ENCODE measurements at regions not wholly inside any gene's neighbourhood (a gene's known extent, or its start where the extent isn't known, plus 50 kb on each side); places are given as distances from the start of the nearest gene placed in this dataset.

DNA sequence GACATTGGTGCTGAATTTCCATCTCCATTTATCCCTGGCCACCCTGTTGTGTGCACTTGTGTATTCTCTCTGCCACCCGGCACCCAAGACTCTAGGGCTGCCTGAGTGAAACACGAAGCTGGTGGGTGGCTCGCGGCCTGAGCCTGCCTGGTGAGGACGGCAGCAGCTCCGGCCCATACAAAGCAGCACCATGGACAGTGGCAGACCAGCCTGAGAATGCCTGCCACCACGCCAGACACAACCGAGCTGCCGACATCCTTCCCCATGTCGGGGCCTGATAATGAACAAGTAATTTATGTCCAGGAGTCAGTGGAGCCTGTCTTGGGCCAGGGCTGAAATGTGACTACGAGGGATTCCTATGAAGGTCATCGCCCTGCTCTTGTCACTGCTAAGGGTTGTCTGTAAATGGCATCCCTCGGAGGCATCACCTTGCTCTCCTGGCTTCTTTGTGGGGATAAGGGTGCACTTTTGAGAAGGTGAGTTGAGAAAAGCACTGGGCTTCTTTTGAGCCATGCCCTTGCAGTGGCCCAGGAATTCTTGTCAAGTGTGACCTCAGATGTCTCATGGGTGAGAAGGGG is 175.7 kb downstream of the MELK start:
- no peak overlapping the region for H3K4me3 Mint-ChIP-seq
- H3K36me3 Mint-ChIP-seq (ENCODE audit: low read depth), result no peaks in the 10 kb centered on the region
- ChIA-PET POLR2A (no interaction called here), CTCF (interaction anchor here (1.2 kb wide), 1 partner anchor 20 kb away, joined by 3 read pairs; no protein-coding TSS in a partner anchor)
- no peak overlapping the region for H3K27ac Mint-ChIP-seq
- no peaks in the 10 kb centered on the region for H3K4me1 Mint-ChIP-seq
- peaks cover 20% of the 10 kb centered on the region for H3K27me3 Mint-ChIP-seq
- H3K9me3 Mint-ChIP-seq, result no peaks in the 10 kb centered on the region
- DNase-seq, result peak; percentile 43

- Mint-ChIP-seq H3K36me3 (ENCODE audit: low read depth) (no peaks in the 10 kb centered on the region), H3K4me1 (no peaks in the 10 kb centered on the region), H3K4me3 (no peak overlapping the region), H3K27ac (no peak overlapping the region), H3K27me3 (peaks cover 26% of the 10 kb centered on the region), H3K9me3 (no peaks in the 10 kb centered on the region)
- ChIA-PET POLR2A (no interaction called here), CTCF (no interaction called here)
- no peak for DNase-seq
These were observed 176.8 kb downstream of the MELK start for GRCh38 chr9:36749461-36749860.

- Mint-ChIP-seq H3K27me3 (peaks cover 34% of the 10 kb centered on the region), H3K9me3 (no peaks in the 10 kb centered on the region), H3K36me3 (ENCODE audit: low read depth) (no peaks in the 10 kb centered on the region), H3K27ac (no peak overlapping the region), H3K4me3 (no peak overlapping the region), H3K4me1 (no peaks in the 10 kb centered on the region)
- ChIA-PET POLR2A (no interaction called here), CTCF (no interaction called here)
- no peak for DNase-seq
These were observed 177.9 kb downstream of the MELK start for GRCh38 chr9:36750630-36751029.

GRCh38 chr9:36755019-36755418 is 182.3 kb downstream of the MELK start:
- H3K9me3 Mint-ChIP-seq, result no peaks in the 10 kb centered on the region
- no peaks in the 10 kb centered on the region for H3K4me1 Mint-ChIP-seq
- no peak for DNase-seq
- ChIA-PET POLR2A (no interaction called here), CTCF (no interaction called here)
- no peak overlapping the region for H3K27ac Mint-ChIP-seq
- peaks cover 24% of the 10 kb centered on the region for H3K27me3 Mint-ChIP-seq
- H3K36me3 Mint-ChIP-seq (ENCODE audit: low read depth), result no peaks in the 10 kb centered on the region
- H3K4me3 Mint-ChIP-seq, result no peak overlapping the region

DNA sequence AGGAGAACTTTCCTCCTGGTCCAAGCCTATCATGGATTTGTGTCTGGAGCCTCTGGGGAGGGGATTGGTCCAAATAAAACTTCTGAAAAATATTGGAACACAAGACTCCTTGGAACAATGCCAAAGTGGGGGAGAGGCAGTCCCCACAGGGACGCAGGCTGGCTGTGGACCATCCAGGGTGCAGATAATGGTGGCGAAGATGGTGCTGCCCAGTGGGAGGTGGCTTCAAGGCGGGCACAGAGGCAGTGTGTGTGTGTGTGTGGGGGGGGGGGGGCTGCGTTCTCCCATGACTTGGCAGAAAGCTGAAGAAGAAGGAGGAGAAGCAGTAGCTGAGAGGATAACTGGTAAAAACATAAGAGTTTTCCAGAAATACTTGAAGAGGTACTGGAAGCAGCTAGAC is 186.4 kb downstream of the MELK start:
- POLR2A ChIA-PET, result no interaction called here
- CTCF ChIA-PET, result no interaction called here
- Mint-ChIP-seq H3K27me3 (peaks cover 17% of the 10 kb centered on the region), H3K9me3 (no peaks in the 10 kb centered on the region), H3K27ac (no peak overlapping the region), H3K4me3 (no peak overlapping the region), H3K36me3 (ENCODE audit: low read depth) (no peaks in the 10 kb centered on the region), H3K4me1 (no peaks in the 10 kb centered on the region)
- DNase-seq, result no peak

GRCh38 chr9:36759976-36760375 is 187.3 kb downstream of the MELK start:
- no peak for DNase-seq
- Mint-ChIP-seq H3K27ac (no peak overlapping the region), H3K27me3 (peaks cover 14% of the 10 kb centered on the region), H3K36me3 (ENCODE audit: low read depth) (no peaks in the 10 kb centered on the region), H3K9me3 (no peaks in the 10 kb centered on the region), H3K4me1 (no peaks in the 10 kb centered on the region), H3K4me3 (no peak overlapping the region)
- ChIA-PET CTCF (no interaction called here), POLR2A (no interaction called here)

DNA sequence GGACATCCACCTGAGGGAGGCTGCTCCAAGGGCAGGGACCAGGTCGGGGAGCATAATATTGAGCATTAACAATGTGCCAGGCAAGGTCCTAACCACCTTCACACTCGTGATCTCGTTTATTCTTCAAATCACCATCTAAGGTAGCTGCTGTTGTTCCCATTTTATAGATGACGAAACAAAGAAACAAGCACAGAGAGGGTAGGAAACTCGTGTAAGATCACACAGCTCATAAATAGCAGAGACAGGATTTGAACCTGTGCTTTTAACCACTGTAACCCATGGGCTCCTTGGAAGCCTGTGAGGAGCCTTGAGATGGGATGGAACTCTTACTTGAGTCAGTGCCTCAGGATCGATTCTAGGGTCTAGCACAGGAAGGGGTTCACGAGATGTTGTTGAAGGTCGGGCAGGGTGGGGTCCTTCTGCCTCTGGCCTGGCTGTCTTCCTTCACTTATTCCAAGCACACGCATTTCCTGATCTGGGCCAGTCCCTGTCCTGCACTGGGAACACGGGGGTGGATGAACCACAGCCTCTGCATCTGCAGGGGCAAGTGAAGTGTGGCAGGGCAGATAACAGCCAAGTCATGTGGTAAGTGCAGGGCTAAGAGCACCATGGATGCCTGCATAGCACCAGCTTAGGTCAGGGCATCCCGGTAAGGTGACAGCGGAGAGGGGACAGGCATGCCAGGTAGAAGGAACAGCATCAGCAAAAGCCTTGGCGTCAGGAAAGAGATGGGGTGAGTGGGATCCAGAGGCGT is 188.1 kb downstream of the MELK start:
- H3K27me3 Mint-ChIP-seq, result peaks cover 8% of the 10 kb centered on the region
- CTCF ChIA-PET, result interaction anchor here (1.2 kb wide), 1 partner anchor 32 kb away, joined by 3 read pairs; no protein-coding TSS in a partner anchor
- no peak for DNase-seq
- POLR2A ChIA-PET, result no interaction called here
- no peaks in the 10 kb centered on the region for H3K4me1 Mint-ChIP-seq
- H3K27ac Mint-ChIP-seq, result no peak overlapping the region
- no peaks in the 10 kb centered on the region for H3K36me3 Mint-ChIP-seq (ENCODE audit: low read depth)
- no peaks in the 10 kb centered on the region for H3K9me3 Mint-ChIP-seq
- H3K4me3 Mint-ChIP-seq, result no peak overlapping the region

DNA sequence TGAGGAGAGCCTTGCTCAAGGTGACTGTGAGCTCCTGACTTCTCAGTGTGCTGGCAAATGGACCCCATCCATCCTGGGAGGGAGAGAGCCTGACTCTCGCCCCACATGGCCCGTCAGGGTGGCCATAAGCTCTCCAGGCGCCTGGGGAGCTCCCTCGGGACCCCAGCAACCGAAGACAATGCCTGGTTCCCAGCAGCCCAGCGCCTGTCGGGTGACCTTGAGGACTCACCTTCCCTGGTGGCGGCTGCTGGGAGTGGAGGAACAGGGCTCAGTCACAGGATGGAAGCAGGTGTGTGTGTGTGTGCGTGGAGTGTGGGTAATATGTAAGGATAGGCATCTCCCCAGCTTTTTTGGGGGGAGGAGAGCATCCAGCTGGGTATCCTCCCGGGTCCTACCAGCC is 190.3 kb downstream of the MELK start:
- Mint-ChIP-seq H3K4me1 (peaks cover 3% of the 10 kb centered on the region), H3K9me3 (no peaks in the 10 kb centered on the region), H3K27me3 (peaks cover 12% of the 10 kb centered on the region), H3K4me3 (no peak overlapping the region), H3K36me3 (ENCODE audit: low read depth) (no peaks in the 10 kb centered on the region), H3K27ac (no peak overlapping the region)
- POLR2A ChIA-PET, result no interaction called here
- CTCF ChIA-PET, result interaction anchor here (0.6 kb wide), 1 partner anchor 126 kb away, joined by 3 read pairs; no protein-coding TSS in a partner anchor
- no peak for DNase-seq

- no peak for DNase-seq
- peaks cover 14% of the 10 kb centered on the region for H3K27me3 Mint-ChIP-seq
- no peak overlapping the region for H3K4me3 Mint-ChIP-seq
- no peak overlapping the region for H3K27ac Mint-ChIP-seq
- ChIA-PET CTCF (no interaction called here), POLR2A (no interaction called here)
- no peaks in the 10 kb centered on the region for H3K36me3 Mint-ChIP-seq (ENCODE audit: low read depth)
- peaks cover 3% of the 10 kb centered on the region for H3K4me1 Mint-ChIP-seq
- H3K9me3 Mint-ChIP-seq, result no peaks in the 10 kb centered on the region
These were observed 191.1 kb downstream of the MELK start for GRCh38 chr9:36763778-36764177.

- no peaks in the 10 kb centered on the region for H3K9me3 Mint-ChIP-seq
- H3K27ac Mint-ChIP-seq, result no peak overlapping the region
- H3K4me1 Mint-ChIP-seq, result peaks cover 3% of the 10 kb centered on the region
- no peak overlapping the region for H3K4me3 Mint-ChIP-seq
- ChIA-PET POLR2A (interaction anchor here (1.4 kb wide), 1 partner anchor 828 kb away, joined by 3 read pairs; the partner anchor contains the start of gene TOMM5), CTCF (no interaction called here)
- H3K36me3 Mint-ChIP-seq (ENCODE audit: low read depth), result no peaks in the 10 kb centered on the region
- peaks cover 16% of the 10 kb centered on the region for H3K27me3 Mint-ChIP-seq
- no peak for DNase-seq
These were observed 191.8 kb downstream of the MELK start for GRCh38 chr9:36764364-36765076.

- ChIA-PET CTCF (no interaction called here), POLR2A (interaction anchor here (1.4 to 1.5 kb wide), 2 partner anchors 234 to 827 kb away, joined by 3 read pairs; partner anchors contain the start of gene TOMM5)
- Mint-ChIP-seq H3K4me1 (peaks cover 3% of the 10 kb centered on the region), H3K27ac (no peak overlapping the region), H3K4me3 (no peak overlapping the region), H3K27me3 (peaks cover 20% of the 10 kb centered on the region), H3K36me3 (ENCODE audit: low read depth) (no peaks in the 10 kb centered on the region), H3K9me3 (no peaks in the 10 kb centered on the region)
- no peak for DNase-seq
These were observed 192.3 kb downstream of the MELK start for GRCh38 chr9:36765077-36765390.

DNA sequence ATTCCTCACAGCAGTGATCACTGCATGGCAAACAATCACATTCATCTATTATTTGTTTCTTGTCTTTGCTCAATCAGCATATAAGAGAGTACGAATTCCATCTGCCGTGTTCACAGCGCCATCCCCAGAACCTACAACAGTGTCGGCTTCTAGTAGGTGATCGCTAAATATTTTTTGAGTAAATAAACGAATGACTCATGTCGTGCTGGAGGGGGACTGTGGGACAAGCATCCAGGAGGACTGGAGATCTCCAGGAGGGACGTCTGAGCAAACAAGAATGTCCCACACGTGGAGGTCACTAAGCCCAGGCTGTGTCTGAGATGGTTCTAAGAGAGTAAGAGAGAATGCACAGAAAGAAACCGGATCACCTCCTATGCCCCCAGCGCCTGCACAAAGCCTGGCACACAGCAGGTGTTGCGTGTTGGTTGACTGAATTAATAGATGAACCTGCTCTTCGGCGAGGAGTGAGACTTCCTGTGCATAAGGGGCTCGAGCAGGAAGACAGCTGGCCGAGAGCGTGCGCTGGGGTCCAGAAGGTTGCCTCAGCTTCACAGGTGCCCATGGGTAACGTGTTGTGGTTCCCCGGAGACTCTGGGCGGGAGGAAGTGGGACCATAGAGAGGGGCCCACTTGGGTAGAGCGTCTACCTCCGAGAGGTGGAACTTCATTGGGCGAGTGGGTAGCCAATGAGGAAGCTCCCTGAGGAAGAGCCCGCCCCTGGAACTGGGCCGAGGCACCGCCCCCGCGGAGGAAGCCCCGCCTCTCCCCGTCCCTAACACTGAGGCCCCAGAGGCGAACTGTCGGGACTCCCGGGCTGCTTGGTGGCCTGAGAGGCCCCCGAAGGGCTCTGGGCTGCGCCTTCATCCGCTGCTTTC is 193.0 kb downstream of the MELK start:
- ChIA-PET POLR2A (interaction anchor here (1.0 to 1.5 kb wide), 4 partner anchors 233 to 826 kb away, joined by 3 read pairs; partner anchors contain the start of genes TOMM5 and ZCCHC7), CTCF (interaction anchor here (0.9 kb wide), 1 partner anchor 37 kb away, joined by 4 read pairs; no protein-coding TSS in a partner anchor)
- peak; percentile 87 for DNase-seq
- Mint-ChIP-seq H3K36me3 (ENCODE audit: low read depth) (no peaks in the 10 kb centered on the region), H3K27ac (no peak overlapping the region), H3K27me3 (peaks cover 16% of the 10 kb centered on the region), H3K4me1 (peaks cover 3% of the 10 kb centered on the region), H3K4me3 (no peak overlapping the region), H3K9me3 (no peaks in the 10 kb centered on the region)

- Mint-ChIP-seq H3K4me1 (peaks cover 3% of the 10 kb centered on the region), H3K27ac (no peak overlapping the region), H3K27me3 (peaks cover 27% of the 10 kb centered on the region), H3K4me3 (no peak overlapping the region), H3K36me3 (ENCODE audit: low read depth) (no peaks in the 10 kb centered on the region), H3K9me3 (no peaks in the 10 kb centered on the region)
- no peak for DNase-seq
- ChIA-PET CTCF (no interaction called here), POLR2A (no interaction called here)
These were observed 196.0 kb downstream of the MELK start for GRCh38 chr9:36768677-36769076.
